A549 (cell line): ENCODE measurements at regions not wholly inside any gene's neighbourhood (a gene's known extent, or its start where the extent isn't known, plus 50 kb on each side); places are given as distances from the start of the nearest gene placed in this dataset.
"Not testable (repeated sequence)": the region's sequence is repeated elsewhere in the genome, so short reads cannot be mapped to it uniquely, and the experiment has no call there.

Source experiments
- CHD2 ChIP-seq: fragments of 150-350 bp; IDR thresholded peaks from 2 replicates; pipeline ENCODE4 v1.6.1; 2014; ENCODE audit warnings: low read length; ENCODE audit not compliant: partially characterized antibody
- EP300 ChIP-seq, 2 experiments: fragments of >200 bp; sonication (Bioruptor Twin); formaldehyde crosslinking; IDR thresholded peaks; 2 replicates in 1 of 2; 3 replicates in 1 of 2; pipeline ENCODE4 v1.6.1; 2016 to 2017
- HDAC2 ChIP-seq: fragments of 200-600 bp; sonication (generic); IDR thresholded peaks from 2 replicates; pipeline ENCODE4 v1.6.1; 2016
- KDM5A ChIP-seq: fragments of 200-600 bp; sonication (generic); IDR thresholded peaks from 2 replicates; pipeline ENCODE4 v1.6.1; 2016; ENCODE audit warnings: antibody characterized with exemption, mild to moderate bottlenecking
- MAFK ChIP-seq: fragments of 450-650 bp; IDR thresholded peaks from 2 replicates; pipeline ENCODE4 v1.6.1; 2014; ENCODE audit not compliant: partially characterized antibody
- MAZ ChIP-seq: fragments of 150-350 bp; IDR thresholded peaks from 2 replicates; pipeline ENCODE4 v1.6.1; 2014; ENCODE audit warnings: antibody characterized with exemption, low read depth, low read length, borderline replicate concordance
- NFE2L2 ChIP-seq: fragments of 150-350 bp; conservative IDR thresholded peaks from 2 replicates; pipeline ENCODE4 v1.6.1; 2014; ENCODE audit warnings: low read length
- POLR2A ChIP-seq: IDR thresholded peaks from 2 replicates; pipeline ENCODE4 v1.6.1; 2012; ENCODE audit warnings: mild to moderate bottlenecking, low read length
- RAD21 ChIP-seq, 2 experiments: fragments of >200 bp in 1 of 2; sonication (Bioruptor Twin) in 1 of 2; formaldehyde crosslinking in 1 of 2; IDR thresholded peaks in 1 of 2; conservative IDR thresholded peaks in 1 of 2; 2 replicates in 1 of 2; 3 replicates in 1 of 2; pipeline ENCODE4 v1.6.1; 2012 to 2018; ENCODE audit warnings: inconsistent platforms in 1 of 2
- RFX5 ChIP-seq: fragments of 450-650 bp; IDR thresholded peaks from 2 replicates; pipeline ENCODE4 v1.7.1; 2014; ENCODE audit warnings: antibody characterized with exemption, mild to moderate bottlenecking, moderate library complexity
- USF2 ChIP-seq: fragments of 450-650 bp; IDR thresholded peaks from 2 replicates; pipeline ENCODE4 v1.6.1; 2014; ENCODE audit warnings: antibody characterized with exemption
- TF ChIP-seq, protein P1 (sequence below): fragments of >200 bp; sonication (Bioruptor Twin); formaldehyde crosslinking; IDR thresholded peaks from 3 replicates; pipeline ENCODE4 v1.5.1; 2016
- TF ChIP-seq, protein P2 (sequence below): fragments of 200-600 bp; sonication (generic); IDR thresholded peaks from 2 replicates; pipeline ENCODE4 v1.6.1; 2016; ENCODE audit warnings: antibody characterized with exemption, mild to moderate bottlenecking, moderate library complexity

GRCh38 chr11:67802623-67803022 lies 128.2 kb upstream of the ALDH3B2 start:
- not testable (repeated sequence) for TF ChIP-seq RFX5; CHD2; EP300 (IDR thresholded peaks at IDR 0.05); USF2; MAFK; NFE2L2; KDM5A; MAZ; POLR2A; HDAC2; RAD21 (conservative IDR thresholded peaks at IDR 0.05 in 1 of 2, IDR thresholded peaks at IDR 0.05 in 1 of 2)
- TF ChIP-seq, protein P1, sequence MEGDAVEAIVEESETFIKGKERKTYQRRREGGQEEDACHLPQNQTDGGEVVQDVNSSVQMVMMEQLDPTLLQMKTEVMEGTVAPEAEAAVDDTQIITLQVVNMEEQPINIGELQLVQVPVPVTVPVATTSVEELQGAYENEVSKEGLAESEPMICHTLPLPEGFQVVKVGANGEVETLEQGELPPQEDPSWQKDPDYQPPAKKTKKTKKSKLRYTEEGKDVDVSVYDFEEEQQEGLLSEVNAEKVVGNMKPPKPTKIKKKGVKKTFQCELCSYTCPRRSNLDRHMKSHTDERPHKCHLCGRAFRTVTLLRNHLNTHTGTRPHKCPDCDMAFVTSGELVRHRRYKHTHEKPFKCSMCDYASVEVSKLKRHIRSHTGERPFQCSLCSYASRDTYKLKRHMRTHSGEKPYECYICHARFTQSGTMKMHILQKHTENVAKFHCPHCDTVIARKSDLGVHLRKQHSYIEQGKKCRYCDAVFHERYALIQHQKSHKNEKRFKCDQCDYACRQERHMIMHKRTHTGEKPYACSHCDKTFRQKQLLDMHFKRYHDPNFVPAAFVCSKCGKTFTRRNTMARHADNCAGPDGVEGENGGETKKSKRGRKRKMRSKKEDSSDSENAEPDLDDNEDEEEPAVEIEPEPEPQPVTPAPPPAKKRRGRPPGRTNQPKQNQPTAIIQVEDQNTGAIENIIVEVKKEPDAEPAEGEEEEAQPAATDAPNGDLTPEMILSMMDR = not testable (repeated sequence)
- TF ChIP-seq, protein P2, sequence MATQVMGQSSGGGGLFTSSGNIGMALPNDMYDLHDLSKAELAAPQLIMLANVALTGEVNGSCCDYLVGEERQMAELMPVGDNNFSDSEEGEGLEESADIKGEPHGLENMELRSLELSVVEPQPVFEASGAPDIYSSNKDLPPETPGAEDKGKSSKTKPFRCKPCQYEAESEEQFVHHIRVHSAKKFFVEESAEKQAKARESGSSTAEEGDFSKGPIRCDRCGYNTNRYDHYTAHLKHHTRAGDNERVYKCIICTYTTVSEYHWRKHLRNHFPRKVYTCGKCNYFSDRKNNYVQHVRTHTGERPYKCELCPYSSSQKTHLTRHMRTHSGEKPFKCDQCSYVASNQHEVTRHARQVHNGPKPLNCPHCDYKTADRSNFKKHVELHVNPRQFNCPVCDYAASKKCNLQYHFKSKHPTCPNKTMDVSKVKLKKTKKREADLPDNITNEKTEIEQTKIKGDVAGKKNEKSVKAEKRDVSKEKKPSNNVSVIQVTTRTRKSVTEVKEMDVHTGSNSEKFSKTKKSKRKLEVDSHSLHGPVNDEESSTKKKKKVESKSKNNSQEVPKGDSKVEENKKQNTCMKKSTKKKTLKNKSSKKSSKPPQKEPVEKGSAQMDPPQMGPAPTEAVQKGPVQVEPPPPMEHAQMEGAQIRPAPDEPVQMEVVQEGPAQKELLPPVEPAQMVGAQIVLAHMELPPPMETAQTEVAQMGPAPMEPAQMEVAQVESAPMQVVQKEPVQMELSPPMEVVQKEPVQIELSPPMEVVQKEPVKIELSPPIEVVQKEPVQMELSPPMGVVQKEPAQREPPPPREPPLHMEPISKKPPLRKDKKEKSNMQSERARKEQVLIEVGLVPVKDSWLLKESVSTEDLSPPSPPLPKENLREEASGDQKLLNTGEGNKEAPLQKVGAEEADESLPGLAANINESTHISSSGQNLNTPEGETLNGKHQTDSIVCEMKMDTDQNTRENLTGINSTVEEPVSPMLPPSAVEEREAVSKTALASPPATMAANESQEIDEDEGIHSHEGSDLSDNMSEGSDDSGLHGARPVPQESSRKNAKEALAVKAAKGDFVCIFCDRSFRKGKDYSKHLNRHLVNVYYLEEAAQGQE = not testable (repeated sequence)
